ENCODE measurements at regions not wholly inside any gene's neighbourhood (a gene's known extent, or its start where the extent isn't known, plus 50 kb on each side); places are given as distances from the start of the nearest gene placed in this dataset.

- Histone ChIP-seq H3K4me2 (ENCODE audit: insufficient read depth, low read length) (no peak overlapping the region), H3K4me1 (ENCODE audit: control insufficient read depth, extremely low read depth, insufficient read depth, low read length) (no peaks in the 10 kb centered on the region), H3K27ac (ENCODE audit: insufficient read depth, low read depth, low read length) (no peak overlapping the region), H3K36me3 (ENCODE audit: control insufficient read depth in 2 of 2, extremely low read depth in 1 of 2, insufficient read depth in 2 of 2, low read length in 2 of 2) (no peaks in the 10 kb centered on the region), H3K4me3 (replicated peaks in 1 of 3; ENCODE audit: insufficient read depth in 1 of 3, low read depth in 1 of 3, low read length in 3 of 3) (no peak overlapping the region), H4K20me1 (replicated peaks; ENCODE audit: control insufficient read depth, extremely low read depth, insufficient read depth, low read length) (no peaks in the 10 kb centered on the region), H3K79me2 (ENCODE audit: control insufficient read depth, insufficient read depth, low read length) (no peaks in the 10 kb centered on the region), H3K9me1 (replicated peaks; ENCODE audit: control insufficient read depth, extremely low read depth, insufficient read depth, low read length) (no peaks in the 10 kb centered on the region), H3K9ac (replicated peaks; ENCODE audit: extremely low read depth, insufficient read depth, low read length) (no peak overlapping the region), H3K9me3 (replicated peaks; ENCODE audit: control insufficient read depth, insufficient read depth, low read length) (no peaks in the 10 kb centered on the region), H2AFZ (ENCODE audit: low read depth, low read length) (no peak overlapping the region), H3K27me3 (ENCODE audit: control insufficient read depth in 2 of 2, insufficient read depth in 2 of 2, low read length in 2 of 2) (no peaks in the 10 kb centered on the region)
- no peak for DNase-seq (ENCODE audit: low read depth, low spot score)
- ChIA-PET CTCF (no interaction called here), POLR2A (no interaction called here)
- no peak for FAIRE-seq
- TF ChIP-seq JUN (IDR thresholded peaks at IDR 0.05; ENCODE audit: borderline replicate concordance, insufficient read depth, insufficient read length, low read depth) (no peak), POLR2AphosphoS5 (IDR thresholded peaks at IDR 0.05; ENCODE audit: insufficient read depth, low read depth, low read length) (no peak), MAX (IDR thresholded peaks at IDR 0.05; ENCODE audit: insufficient read depth, insufficient read length) (no peak), POLR2A (IDR thresholded peaks at IDR 0.05; ENCODE audit: low read depth, low read length) (no peak), MYC (IDR thresholded peaks at IDR 0.05; ENCODE audit: low read depth, low read length) (no peak), GATA2 (IDR thresholded peaks at IDR 0.05; ENCODE audit: insufficient read depth, insufficient read length, low read depth, low read length) (no peak), FOS (IDR thresholded peaks at IDR 0.05; ENCODE audit: borderline replicate concordance, insufficient read depth, low read length) (no peak), EZH2 (IDR thresholded peaks at IDR 0.05; ENCODE audit: borderline replicate concordance, low read depth, low read length, severe bottlenecking) (no peak)
- TF ChIP-seq, protein P1, sequence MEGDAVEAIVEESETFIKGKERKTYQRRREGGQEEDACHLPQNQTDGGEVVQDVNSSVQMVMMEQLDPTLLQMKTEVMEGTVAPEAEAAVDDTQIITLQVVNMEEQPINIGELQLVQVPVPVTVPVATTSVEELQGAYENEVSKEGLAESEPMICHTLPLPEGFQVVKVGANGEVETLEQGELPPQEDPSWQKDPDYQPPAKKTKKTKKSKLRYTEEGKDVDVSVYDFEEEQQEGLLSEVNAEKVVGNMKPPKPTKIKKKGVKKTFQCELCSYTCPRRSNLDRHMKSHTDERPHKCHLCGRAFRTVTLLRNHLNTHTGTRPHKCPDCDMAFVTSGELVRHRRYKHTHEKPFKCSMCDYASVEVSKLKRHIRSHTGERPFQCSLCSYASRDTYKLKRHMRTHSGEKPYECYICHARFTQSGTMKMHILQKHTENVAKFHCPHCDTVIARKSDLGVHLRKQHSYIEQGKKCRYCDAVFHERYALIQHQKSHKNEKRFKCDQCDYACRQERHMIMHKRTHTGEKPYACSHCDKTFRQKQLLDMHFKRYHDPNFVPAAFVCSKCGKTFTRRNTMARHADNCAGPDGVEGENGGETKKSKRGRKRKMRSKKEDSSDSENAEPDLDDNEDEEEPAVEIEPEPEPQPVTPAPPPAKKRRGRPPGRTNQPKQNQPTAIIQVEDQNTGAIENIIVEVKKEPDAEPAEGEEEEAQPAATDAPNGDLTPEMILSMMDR (IDR thresholded peaks at IDR 0.05; ENCODE audit: extremely low read depth in 1 of 2, insufficient read depth in 1 of 2, low read depth in 1 of 2, low read length in 2 of 2): no peak
- intact Hi-C loops (cut with micrococcal nuclease): no loop called here
- no TSS peak for BruUV-seq (replicated peaks)
- dilution Hi-C loops (cut with MboI; ENCODE audit: extremely low pct_ligation_motif_present, low sequenced_read_pairs): no loop called here
Measured at GRCh38 chr11:90845799-90846198, 623.0 kb upstream of the CHORDC1 start.

Measured in endothelial cell of umbilical vein (primary cell).